ENCODE measurements at regions not wholly inside any gene's neighbourhood (a gene's known extent, or its start where the extent isn't known, plus 50 kb on each side); places are given as distances from the start of the nearest gene placed in this dataset.

GRCh38 chr21:21915816-21916215, 917.6 kb downstream of the NCAM2 start:
- no peak for TF ChIP-seq POLR2A (IDR thresholded peaks at IDR 0.05)
- TF ChIP-seq, protein P1, sequence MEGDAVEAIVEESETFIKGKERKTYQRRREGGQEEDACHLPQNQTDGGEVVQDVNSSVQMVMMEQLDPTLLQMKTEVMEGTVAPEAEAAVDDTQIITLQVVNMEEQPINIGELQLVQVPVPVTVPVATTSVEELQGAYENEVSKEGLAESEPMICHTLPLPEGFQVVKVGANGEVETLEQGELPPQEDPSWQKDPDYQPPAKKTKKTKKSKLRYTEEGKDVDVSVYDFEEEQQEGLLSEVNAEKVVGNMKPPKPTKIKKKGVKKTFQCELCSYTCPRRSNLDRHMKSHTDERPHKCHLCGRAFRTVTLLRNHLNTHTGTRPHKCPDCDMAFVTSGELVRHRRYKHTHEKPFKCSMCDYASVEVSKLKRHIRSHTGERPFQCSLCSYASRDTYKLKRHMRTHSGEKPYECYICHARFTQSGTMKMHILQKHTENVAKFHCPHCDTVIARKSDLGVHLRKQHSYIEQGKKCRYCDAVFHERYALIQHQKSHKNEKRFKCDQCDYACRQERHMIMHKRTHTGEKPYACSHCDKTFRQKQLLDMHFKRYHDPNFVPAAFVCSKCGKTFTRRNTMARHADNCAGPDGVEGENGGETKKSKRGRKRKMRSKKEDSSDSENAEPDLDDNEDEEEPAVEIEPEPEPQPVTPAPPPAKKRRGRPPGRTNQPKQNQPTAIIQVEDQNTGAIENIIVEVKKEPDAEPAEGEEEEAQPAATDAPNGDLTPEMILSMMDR (IDR thresholded peaks at IDR 0.05) = no peak

All from Peyer's patch (tissue), 4 donors.